HepG2 (cell line): ENCODE measurements at regions not wholly inside any gene's neighbourhood (a gene's known extent, or its start where the extent isn't known, plus 50 kb on each side); places are given as distances from the start of the nearest gene placed in this dataset.

Source experiments
- ATAC-seq: fragments of 200-7000 bp; cut with Tn5 transposase; 3 replicates; pipeline ENCODE4 v1.9.1; 2020; ENCODE audit warnings: mild to moderate bottlenecking, moderate library complexity
- BruUV-seq: library from RNA; stranded (reverse); fragments of 400-500 nt; replicated peaks from 2 replicates; lab custom pipeline; 2021; lab: Mats Ljungman, UMichigan
- CTCF ChIA-PET: fragments of 300-600 bp; formaldehyde crosslinking; extraction: SDS; loops from one replicate; lab custom pipeline; 2021; ENCODE audit warnings: low total read pairs, inconsistent platforms, low intra/inter-chr PET ratio; lab: Yijun Ruan, JAX
- POLR2A ChIA-PET: fragments of 350-600 bp; sonication (Branson Sonifier 250); formaldehyde crosslinking; loops from one replicate; lab custom pipeline; 2020; ENCODE audit warnings: antibody characterized with exemption, inconsistent platforms; lab: Yijun Ruan, JAX
- DNase-seq: peaks from one replicate; pipeline ENCODE4 v3.0.0-alpha.2; 2015; ENCODE audit warnings: low spot score
- FAIRE-seq: peaks from 3 replicates; lab custom pipeline; 2011; peaks lifted over from hg19 to GRCh38; lab: Jason Lieb, UNC
- H2AFZ ChIP-seq: one replicate; pipeline ENCODE4 v1.6.1; 2011; ENCODE audit warnings: low read length, inconsistent platforms
- H3K27ac ChIP-seq: fragments of 300-600 bp; 3 replicates; pipeline ENCODE4 v1.8.0; 2011; ENCODE audit warnings: mixed run types, mild to moderate bottlenecking, mixed read lengths, low read length, inconsistent platforms; ENCODE audit not compliant: insufficient read depth; ENCODE audit errors: extremely low read length
- H3K27me3 ChIP-seq, 2 experiments: fragments of 200-600 bp in 1 of 2; 2 replicates in 1 of 2; 3 replicates in 1 of 2; pipeline versions ENCODE4 v1.6.0 to v1.8.0; 2011; ENCODE audit warnings: low read length in 2 of 2, mild to moderate bottlenecking in 2 of 2, moderate library complexity in 2 of 2, inconsistent platforms in 1 of 2; ENCODE audit not compliant: insufficient read depth in 2 of 2, control insufficient read depth in 1 of 2
- H3K36me3 ChIP-seq, 2 experiments: fragments of 200-600 bp in 1 of 2; replicated peaks in 1 of 2; 2 replicates in 1 of 2; 3 replicates in 1 of 2; pipeline versions ENCODE4 v1.5.1 to v1.8.0; 2011; ENCODE audit warnings: low read length in 2 of 2, inconsistent platforms in 1 of 2; ENCODE audit not compliant: insufficient read depth in 2 of 2, control insufficient read depth in 1 of 2
- H3K4me1 ChIP-seq: 2 replicates; pipeline ENCODE4 v1.5.1; 2012; ENCODE audit warnings: low read length, inconsistent platforms; ENCODE audit not compliant: insufficient read depth
- H3K4me2 ChIP-seq: 2 replicates; pipeline ENCODE4 v1.6.0; 2011; ENCODE audit warnings: low read depth, low read length, inconsistent platforms
- H3K4me3 ChIP-seq, 3 experiments: fragments of 200-600 bp in 1 of 3; sonication (generic), shearing (Covaris generic) in 1 of 3; replicated peaks in 1 of 3; 2 replicates each; pipeline ENCODE4 v1.5.1; 2011 to 2016; ENCODE audit warnings: low read length in 3 of 3, inconsistent platforms in 2 of 3, low read depth in 2 of 3, mild to moderate bottlenecking in 2 of 3, control low read depth in 1 of 3, mixed read lengths in 1 of 3; ENCODE audit not compliant: insufficient read depth in 1 of 3
- H3K79me2 ChIP-seq: one replicate; pipeline ENCODE4 v1.6.1; 2011; ENCODE audit warnings: low read length, inconsistent platforms; ENCODE audit not compliant: insufficient read depth
- H3K9ac ChIP-seq: 2 replicates; pipeline ENCODE4 v1.6.0; 2011; ENCODE audit warnings: mild to moderate bottlenecking, low read depth, low read length, inconsistent platforms; ENCODE audit not compliant: insufficient read depth
- H3K9me3 ChIP-seq: 2 replicates; pipeline ENCODE4 v1.5.1; 2012; ENCODE audit warnings: mild to moderate bottlenecking, low read length
- H4K20me1 ChIP-seq: 2 replicates; pipeline ENCODE4 v1.6.0; 2011; ENCODE audit warnings: inconsistent platforms, mild to moderate bottlenecking, low read length, moderate library complexity; ENCODE audit not compliant: insufficient read depth
- CBFB ChIP-seq: sonication (generic); formaldehyde crosslinking; IDR thresholded peaks from 2 replicates; pipeline ENCODE4 v1.4.0; 2020; ENCODE audit warnings: missing genetic modification reagents
- HNRNPUL1 ChIP-seq: fragments of 200-400 bp; formaldehyde crosslinking; IDR thresholded peaks from 2 replicates; pipeline ENCODE4 v1.6.1; 2017; ENCODE audit warnings: low read depth, mild to moderate bottlenecking, low read length, moderate library complexity
- MXD4 ChIP-seq: IDR thresholded peaks from 2 replicates; pipeline ENCODE4 v1.6.1; 2016; ENCODE audit warnings: mild to moderate bottlenecking, missing biosample characterization, missing genetic modification reagents
- RBAK ChIP-seq: sonication (generic); formaldehyde crosslinking; IDR thresholded peaks from 2 replicates; pipeline ENCODE4 v1.5.1; 2020; ENCODE audit warnings: mild to moderate bottlenecking, missing genetic modification reagents
- SIN3A ChIP-seq: IDR thresholded peaks from 2 replicates; pipeline ENCODE4 v1.6.1; 2011; ENCODE audit warnings: low read depth, mild to moderate bottlenecking, control low read depth, low read length, borderline replicate concordance
- SNRNP70 ChIP-seq: fragments of 200-400 bp; formaldehyde crosslinking; IDR thresholded peaks from 2 replicates; pipeline ENCODE4 v1.6.1; 2017; ENCODE audit warnings: mild to moderate bottlenecking, low read depth, low read length, moderate library complexity
- TGIF2 ChIP-seq: IDR thresholded peaks from 2 replicates; pipeline ENCODE4 v1.6.1; 2016; ENCODE audit warnings: control low read depth, missing compliant biosample characterization
- ZFP90 ChIP-seq: sonication (generic); formaldehyde crosslinking; IDR thresholded peaks from 2 replicates; pipeline ENCODE4 v1.8.0; 2022; ENCODE audit warnings: missing genetic modification reagents, mild to moderate bottlenecking, inconsistent platforms, borderline replicate concordance
- ZNF143 ChIP-seq: sonication (generic); formaldehyde crosslinking; IDR thresholded peaks from 2 replicates; pipeline ENCODE4 v1.4.0; 2020; ENCODE audit warnings: missing genetic modification reagents
- ZNF329 ChIP-seq: sonication (generic); formaldehyde crosslinking; IDR thresholded peaks from 2 replicates; pipeline ENCODE4 v1.9.0; 2021; ENCODE audit warnings: low read depth, mild to moderate bottlenecking, missing genetic modification reagents
- ZNF362 ChIP-seq: sonication (generic); formaldehyde crosslinking; IDR thresholded peaks from 2 replicates; pipeline ENCODE4 v1.4.0; 2020; ENCODE audit warnings: missing genetic modification reagents, mild to moderate bottlenecking, borderline replicate concordance
- ZNF816 ChIP-seq: sonication (generic); formaldehyde crosslinking; IDR thresholded peaks from 2 replicates; pipeline ENCODE4 v1.8.0; 2022; ENCODE audit warnings: missing genetic modification reagents, mild to moderate bottlenecking, borderline replicate concordance
- ZNF850 ChIP-seq: sonication (generic); formaldehyde crosslinking; conservative IDR thresholded peaks from 2 replicates; pipeline ENCODE4 v1.9.0; 2021; ENCODE audit warnings: mild to moderate bottlenecking, missing genetic modification reagents
- WGBS: methylation state at CpG from one replicate; pipeline ENCODE4 v1.1.6; 2017; ENCODE audit warnings: low lambda C conversion rate; 5-methylcytosine and 5-hydroxymethylcytosine counted together
- in situ Hi-C: cut with HindIII; loops from 2 replicates; pipeline ENCODE4 v1.10.0; 2017; ENCODE audit warnings: low pct_unique_long_range_greater_than_20kb; ENCODE audit not compliant: extremely low pct_ligation_motif_present
- intact Hi-C: fragments of 100-400 bp; cut with micrococcal nuclease; formaldehyde crosslinking; loops from one replicate; pipeline ENCODE4 v1.10.0; 2022; ENCODE audit not compliant: unreplicated experiment
- TF ChIP-seq, protein P1 (sequence below): sonication (generic); formaldehyde crosslinking; IDR thresholded peaks from 2 replicates; pipeline ENCODE4 v1.5.0; 2020; ENCODE audit warnings: mild to moderate bottlenecking, missing genetic modification reagents, moderate library complexity
- TF ChIP-seq, protein P2 (sequence below): sonication (generic); formaldehyde crosslinking; IDR thresholded peaks from 2 replicates; pipeline ENCODE4 v1.4.0; 2020; ENCODE audit warnings: missing genetic modification reagents, borderline replicate concordance
- TF ChIP-seq, protein P3 (sequence below): sonication (generic); formaldehyde crosslinking; IDR thresholded peaks from 2 replicates; pipeline ENCODE4 v1.5.0; 2020; ENCODE audit warnings: missing genetic modification reagents, mild to moderate bottlenecking, borderline replicate concordance

GRCh38 chr9:22170990-22171670, 162.0 kb upstream of the CDKN2B start:
- H3K4me3 ChIP-seq = no peak overlapping the region

More at GRCh38 chr9:22170990-22171670, 162.0 kb upstream of the CDKN2B start:
- intact Hi-C loops (no loop called here), in situ Hi-C loops (no loop called here)
- ATAC-seq (no peak), DNase-seq (no peak)
- no peaks in the 10 kb centered on the region for H3K4me1 ChIP-seq
- H4K20me1 ChIP-seq = no peaks in the 10 kb centered on the region
- H3K27ac ChIP-seq = no peak overlapping the region
- H3K9me3 ChIP-seq = no peaks in the 10 kb centered on the region
- CTCF ChIA-PET = no interaction called here
- BruUV-seq = no TSS peak
- H3K36me3 ChIP-seq = no peaks in the 10 kb centered on the region
- H3K4me2 ChIP-seq = no peak overlapping the region
- WGBS = 2% methylated on average over 2 of the region's 2 CpGs
- no peaks in the 10 kb centered on the region for H3K79me2 ChIP-seq
- no peak overlapping the region for H3K9ac ChIP-seq
- TF ChIP-seq, protein P1, sequence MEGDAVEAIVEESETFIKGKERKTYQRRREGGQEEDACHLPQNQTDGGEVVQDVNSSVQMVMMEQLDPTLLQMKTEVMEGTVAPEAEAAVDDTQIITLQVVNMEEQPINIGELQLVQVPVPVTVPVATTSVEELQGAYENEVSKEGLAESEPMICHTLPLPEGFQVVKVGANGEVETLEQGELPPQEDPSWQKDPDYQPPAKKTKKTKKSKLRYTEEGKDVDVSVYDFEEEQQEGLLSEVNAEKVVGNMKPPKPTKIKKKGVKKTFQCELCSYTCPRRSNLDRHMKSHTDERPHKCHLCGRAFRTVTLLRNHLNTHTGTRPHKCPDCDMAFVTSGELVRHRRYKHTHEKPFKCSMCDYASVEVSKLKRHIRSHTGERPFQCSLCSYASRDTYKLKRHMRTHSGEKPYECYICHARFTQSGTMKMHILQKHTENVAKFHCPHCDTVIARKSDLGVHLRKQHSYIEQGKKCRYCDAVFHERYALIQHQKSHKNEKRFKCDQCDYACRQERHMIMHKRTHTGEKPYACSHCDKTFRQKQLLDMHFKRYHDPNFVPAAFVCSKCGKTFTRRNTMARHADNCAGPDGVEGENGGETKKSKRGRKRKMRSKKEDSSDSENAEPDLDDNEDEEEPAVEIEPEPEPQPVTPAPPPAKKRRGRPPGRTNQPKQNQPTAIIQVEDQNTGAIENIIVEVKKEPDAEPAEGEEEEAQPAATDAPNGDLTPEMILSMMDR (CRISPR knock-in tag) = no peak
- TF ChIP-seq CBFB (CRISPR knock-in tag) (no peak), TGIF2 (CRISPR knock-in tag) (no peak), ZFP90 (CRISPR knock-in tag) (no peak), ZNF329 (no peak), ZNF816 (no peak), SNRNP70 (no peak), MXD4 (CRISPR knock-in tag) (no peak), ZNF362 (no peak), ZNF143 (CRISPR knock-in tag) (no peak), RBAK (CRISPR knock-in tag) (no peak), ZNF850 (CRISPR knock-in tag) (no peak), HNRNPUL1 (no peak), SIN3A (no peak)
- TF ChIP-seq, protein P2, sequence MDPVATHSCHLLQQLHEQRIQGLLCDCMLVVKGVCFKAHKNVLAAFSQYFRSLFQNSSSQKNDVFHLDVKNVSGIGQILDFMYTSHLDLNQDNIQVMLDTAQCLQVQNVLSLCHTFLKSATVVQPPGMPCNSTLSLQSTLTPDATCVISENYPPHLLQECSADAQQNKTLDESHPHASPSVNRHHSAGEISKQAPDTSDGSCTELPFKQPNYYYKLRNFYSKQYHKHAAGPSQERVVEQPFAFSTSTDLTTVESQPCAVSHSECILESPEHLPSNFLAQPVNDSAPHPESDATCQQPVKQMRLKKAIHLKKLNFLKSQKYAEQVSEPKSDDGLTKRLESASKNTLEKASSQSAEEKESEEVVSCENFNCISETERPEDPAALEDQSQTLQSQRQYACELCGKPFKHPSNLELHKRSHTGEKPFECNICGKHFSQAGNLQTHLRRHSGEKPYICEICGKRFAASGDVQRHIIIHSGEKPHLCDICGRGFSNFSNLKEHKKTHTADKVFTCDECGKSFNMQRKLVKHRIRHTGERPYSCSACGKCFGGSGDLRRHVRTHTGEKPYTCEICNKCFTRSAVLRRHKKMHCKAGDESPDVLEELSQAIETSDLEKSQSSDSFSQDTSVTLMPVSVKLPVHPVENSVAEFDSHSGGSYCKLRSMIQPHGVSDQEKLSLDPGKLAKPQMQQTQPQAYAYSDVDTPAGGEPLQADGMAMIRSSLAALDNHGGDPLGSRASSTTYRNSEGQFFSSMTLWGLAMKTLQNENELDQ (CRISPR knock-in tag) = no peak
- TF ChIP-seq, protein P3, sequence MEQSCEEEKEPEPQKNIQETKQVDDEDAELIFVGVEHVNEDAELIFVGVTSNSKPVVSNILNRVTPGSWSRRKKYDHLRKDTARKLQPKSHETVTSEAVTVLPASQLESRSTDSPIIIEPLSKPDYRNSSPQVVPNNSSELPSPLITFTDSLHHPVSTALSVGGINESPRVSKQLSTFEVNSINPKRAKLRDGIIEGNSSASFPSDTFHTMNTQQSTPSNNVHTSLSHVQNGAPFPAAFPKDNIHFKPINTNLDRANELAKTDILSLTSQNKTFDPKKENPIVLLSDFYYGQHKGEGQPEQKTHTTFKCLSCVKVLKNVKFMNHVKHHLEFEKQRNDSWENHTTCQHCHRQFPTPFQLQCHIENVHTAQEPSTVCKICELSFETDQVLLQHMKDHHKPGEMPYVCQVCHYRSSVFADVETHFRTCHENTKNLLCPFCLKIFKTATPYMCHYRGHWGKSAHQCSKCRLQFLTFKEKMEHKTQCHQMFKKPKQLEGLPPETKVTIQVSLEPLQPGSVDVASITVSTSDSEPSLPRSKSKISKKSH (CRISPR knock-in tag) = no peak
- TF ChIP-seq, all 625 proteins: peak for 0
- no peak for FAIRE-seq
- Histone ChIP-seq H3K27me3 (no peaks in the 10 kb centered on the region), H2AFZ (no peak overlapping the region)
- POLR2A ChIA-PET = no interaction called here
